H1 (cell line): ENCODE measurements at regions not wholly inside any gene's neighbourhood (a gene's known extent, or its start where the extent isn't known, plus 50 kb on each side); places are given as distances from the start of the nearest gene placed in this dataset.

Source experiments
- EZH2 ChIP-seq: fragments of 200-600 bp; sonication (generic); IDR thresholded peaks from 2 replicates; pipeline ENCODE4 v1.7.1; 2012; ENCODE audit warnings: low read depth, mild to moderate bottlenecking, moderate library complexity, low read length, inconsistent platforms; ENCODE audit not compliant: severe bottlenecking
- MAFK ChIP-seq: IDR thresholded peaks from 2 replicates; pipeline ENCODE4 v1.6.1; 2012; ENCODE audit warnings: low read depth, mild to moderate bottlenecking, improper control_type of control experiment, low read length
- SIN3A ChIP-seq, 2 experiments: IDR thresholded peaks in 1 of 2; conservative IDR thresholded peaks in 1 of 2; 2 replicates each; pipeline ENCODE4 v1.6.1; 2011 to 2012; ENCODE audit warnings: low read length in 2 of 2, improper control_type of control experiment in 1 of 2, low read depth in 1 of 2, mild to moderate bottlenecking in 1 of 2
- TAF1 ChIP-seq: IDR thresholded peaks from 2 replicates; pipeline ENCODE4 v1.6.1; 2011; ENCODE audit warnings: mild to moderate bottlenecking, low read depth, low read length

DNA sequence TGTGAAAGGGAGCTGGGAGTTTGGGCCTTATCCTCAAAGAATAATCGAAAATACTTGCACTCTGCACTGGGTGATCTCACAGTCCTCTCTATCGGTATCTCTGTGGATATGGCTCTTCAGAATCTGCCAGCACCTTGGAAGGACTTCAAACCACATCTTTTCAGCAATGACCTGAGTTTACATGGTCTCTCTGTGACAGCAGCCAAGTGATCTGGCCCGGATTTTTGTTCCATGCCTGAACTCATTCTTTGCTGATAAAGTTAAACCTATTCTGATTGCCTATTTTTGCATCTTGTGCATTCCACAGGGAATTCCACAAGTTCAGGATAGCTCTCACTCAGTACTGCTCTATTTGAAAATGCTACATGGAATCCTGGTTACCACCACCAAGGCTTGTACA, 98.9 kb downstream of the HDGFL1 start:
- TF ChIP-seq MAFK (no peak), EZH2 (no peak), TAF1 (no peak), SIN3A (conservative IDR thresholded peaks at IDR 0.05 in 1 of 2, IDR thresholded peaks at IDR 0.05 in 1 of 2; ENCODE audit: low read depth in 1 of 2, low read length in 2 of 2) (no peak)
